ENCODE measurements at regions not wholly inside any gene's neighbourhood (a gene's known extent, or its start where the extent isn't known, plus 50 kb on each side); places are given as distances from the start of the nearest gene placed in this dataset.

DNA sequence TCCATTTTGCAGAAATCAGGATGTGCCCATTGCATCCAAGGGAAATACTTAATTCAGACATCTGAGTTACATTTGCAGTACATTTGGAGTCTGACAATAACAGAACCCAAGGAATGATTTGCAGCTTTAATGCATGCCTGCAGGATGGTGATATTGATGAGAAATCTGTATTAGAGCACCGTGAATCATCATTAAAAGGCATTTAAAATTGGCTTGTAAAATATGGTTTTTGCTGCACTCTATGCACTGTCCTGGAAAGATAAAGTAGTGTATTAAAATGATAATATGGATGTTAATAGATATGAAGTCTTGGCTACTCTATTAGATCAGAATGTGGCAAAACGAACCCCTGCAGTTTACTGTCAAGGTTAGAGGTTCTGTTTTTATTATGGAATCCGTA, 556.9 kb downstream of the MAT2B start:
- TF ChIP-seq EZH2 (IDR thresholded peaks at IDR 0.05) (no peak), POLR2AphosphoS5 (IDR thresholded peaks at IDR 0.05; ENCODE audit: borderline replicate concordance, low read depth, low read length) (no peak), FOXP2 (optimal IDR thresholded peaks at IDR 0.05; ENCODE audit: control extremely low read depth, extremely low read length, insufficient read depth) (no peak)
